HepG2 (cell line): ENCODE measurements at regions not wholly inside any gene's neighbourhood (a gene's known extent, or its start where the extent isn't known, plus 50 kb on each side); places are given as distances from the start of the nearest gene placed in this dataset.

Experiments used
- ATAC-seq: fragments of 200-7000 bp; cut with Tn5 transposase; 3 replicates; pipeline ENCODE4 v1.9.1; 2020; ENCODE audit warnings: mild to moderate bottlenecking, moderate library complexity
- BruUV-seq: library from RNA; stranded (reverse); fragments of 400-500 nt; replicated peaks from 2 replicates; lab custom pipeline; 2021; lab: Mats Ljungman, UMichigan
- CTCF ChIA-PET: fragments of 300-600 bp; formaldehyde crosslinking; extraction: SDS; loops from one replicate; lab custom pipeline; 2021; ENCODE audit warnings: low total read pairs, inconsistent platforms, low intra/inter-chr PET ratio; lab: Yijun Ruan, JAX
- POLR2A ChIA-PET: fragments of 350-600 bp; sonication (Branson Sonifier 250); formaldehyde crosslinking; loops from one replicate; lab custom pipeline; 2020; ENCODE audit warnings: antibody characterized with exemption, inconsistent platforms; lab: Yijun Ruan, JAX
- DNase-seq: peaks from one replicate; pipeline ENCODE4 v3.0.0-alpha.2; 2015; ENCODE audit warnings: low spot score
- FAIRE-seq: peaks from 3 replicates; lab custom pipeline; 2011; peaks lifted over from hg19 to GRCh38; lab: Jason Lieb, UNC
- H2AFZ ChIP-seq: one replicate; pipeline ENCODE4 v1.6.1; 2011; ENCODE audit warnings: low read length, inconsistent platforms
- H3K27ac ChIP-seq: fragments of 300-600 bp; 3 replicates; pipeline ENCODE4 v1.8.0; 2011; ENCODE audit warnings: mixed run types, mild to moderate bottlenecking, mixed read lengths, low read length, inconsistent platforms; ENCODE audit not compliant: insufficient read depth; ENCODE audit errors: extremely low read length
- H3K27me3 ChIP-seq, 2 experiments: fragments of 200-600 bp in 1 of 2; 2 replicates in 1 of 2; 3 replicates in 1 of 2; pipeline versions ENCODE4 v1.6.0 to v1.8.0; 2011; ENCODE audit warnings: low read length in 2 of 2, mild to moderate bottlenecking in 2 of 2, moderate library complexity in 2 of 2, inconsistent platforms in 1 of 2; ENCODE audit not compliant: insufficient read depth in 2 of 2, control insufficient read depth in 1 of 2
- H3K36me3 ChIP-seq, 2 experiments: fragments of 200-600 bp in 1 of 2; replicated peaks in 1 of 2; 2 replicates in 1 of 2; 3 replicates in 1 of 2; pipeline versions ENCODE4 v1.5.1 to v1.8.0; 2011; ENCODE audit warnings: low read length in 2 of 2, inconsistent platforms in 1 of 2; ENCODE audit not compliant: insufficient read depth in 2 of 2, control insufficient read depth in 1 of 2
- H3K4me1 ChIP-seq: 2 replicates; pipeline ENCODE4 v1.5.1; 2012; ENCODE audit warnings: low read length, inconsistent platforms; ENCODE audit not compliant: insufficient read depth
- H3K4me2 ChIP-seq: 2 replicates; pipeline ENCODE4 v1.6.0; 2011; ENCODE audit warnings: low read depth, low read length, inconsistent platforms
- H3K4me3 ChIP-seq, 3 experiments: fragments of 200-600 bp in 1 of 3; sonication (generic), shearing (Covaris generic) in 1 of 3; replicated peaks in 1 of 3; 2 replicates each; pipeline ENCODE4 v1.5.1; 2011 to 2016; ENCODE audit warnings: low read length in 3 of 3, inconsistent platforms in 2 of 3, low read depth in 2 of 3, mild to moderate bottlenecking in 2 of 3, control low read depth in 1 of 3, mixed read lengths in 1 of 3; ENCODE audit not compliant: insufficient read depth in 1 of 3
- H3K79me2 ChIP-seq: one replicate; pipeline ENCODE4 v1.6.1; 2011; ENCODE audit warnings: low read length, inconsistent platforms; ENCODE audit not compliant: insufficient read depth
- H3K9ac ChIP-seq: 2 replicates; pipeline ENCODE4 v1.6.0; 2011; ENCODE audit warnings: mild to moderate bottlenecking, low read depth, low read length, inconsistent platforms; ENCODE audit not compliant: insufficient read depth
- H3K9me3 ChIP-seq: 2 replicates; pipeline ENCODE4 v1.5.1; 2012; ENCODE audit warnings: mild to moderate bottlenecking, low read length
- H4K20me1 ChIP-seq: 2 replicates; pipeline ENCODE4 v1.6.0; 2011; ENCODE audit warnings: inconsistent platforms, mild to moderate bottlenecking, low read length, moderate library complexity; ENCODE audit not compliant: insufficient read depth
- ZFYVE20 ChIP-seq: sonication (generic); formaldehyde crosslinking; IDR thresholded peaks from 2 replicates; pipeline ENCODE4 v1.8.0; 2023; ENCODE audit warnings: low read depth, mild to moderate bottlenecking, moderate library complexity, missing genetic modification reagents, borderline replicate concordance
- ZNF768 ChIP-seq: sonication (generic); formaldehyde crosslinking; IDR thresholded peaks from 2 replicates; pipeline ENCODE4 v1.4.0; 2020; ENCODE audit warnings: missing genetic modification reagents
- ZNF839 ChIP-seq: sonication (generic); formaldehyde crosslinking; IDR thresholded peaks from 2 replicates; pipeline ENCODE4 v1.4.0; 2020; ENCODE audit warnings: missing genetic modification reagents, mild to moderate bottlenecking, borderline replicate concordance
- WGBS: methylation state at CpG from one replicate; pipeline ENCODE4 v1.1.6; 2017; ENCODE audit warnings: low lambda C conversion rate; 5-methylcytosine and 5-hydroxymethylcytosine counted together
- in situ Hi-C: cut with HindIII; loops from 2 replicates; pipeline ENCODE4 v1.10.0; 2017; ENCODE audit warnings: low pct_unique_long_range_greater_than_20kb; ENCODE audit not compliant: extremely low pct_ligation_motif_present
- intact Hi-C: fragments of 100-400 bp; cut with micrococcal nuclease; formaldehyde crosslinking; loops from one replicate; pipeline ENCODE4 v1.10.0; 2022; ENCODE audit not compliant: unreplicated experiment
- TF ChIP-seq, protein P1 (sequence below): IDR thresholded peaks from 2 replicates; pipeline ENCODE4 v1.6.1; 2016; ENCODE audit warnings: low read depth, missing genetic modification reagents, missing compliant biosample characterization
- TF ChIP-seq, protein P2 (sequence below): sonication (generic); formaldehyde crosslinking; IDR thresholded peaks from 2 replicates; pipeline ENCODE4 v1.8.1; 2023; ENCODE audit warnings: mild to moderate bottlenecking, missing genetic modification reagents
- TF ChIP-seq, protein P3 (sequence below): sonication (generic); formaldehyde crosslinking; IDR thresholded peaks from 2 replicates; pipeline ENCODE4 v1.4.0; 2020; ENCODE audit warnings: mild to moderate bottlenecking, missing genetic modification reagents, borderline replicate concordance
- TF ChIP-seq, protein P4 (sequence below): sonication (generic); formaldehyde crosslinking; IDR thresholded peaks from 2 replicates; pipeline ENCODE4 v1.5.0; 2020; ENCODE audit warnings: mild to moderate bottlenecking, missing genetic modification reagents

DNA sequence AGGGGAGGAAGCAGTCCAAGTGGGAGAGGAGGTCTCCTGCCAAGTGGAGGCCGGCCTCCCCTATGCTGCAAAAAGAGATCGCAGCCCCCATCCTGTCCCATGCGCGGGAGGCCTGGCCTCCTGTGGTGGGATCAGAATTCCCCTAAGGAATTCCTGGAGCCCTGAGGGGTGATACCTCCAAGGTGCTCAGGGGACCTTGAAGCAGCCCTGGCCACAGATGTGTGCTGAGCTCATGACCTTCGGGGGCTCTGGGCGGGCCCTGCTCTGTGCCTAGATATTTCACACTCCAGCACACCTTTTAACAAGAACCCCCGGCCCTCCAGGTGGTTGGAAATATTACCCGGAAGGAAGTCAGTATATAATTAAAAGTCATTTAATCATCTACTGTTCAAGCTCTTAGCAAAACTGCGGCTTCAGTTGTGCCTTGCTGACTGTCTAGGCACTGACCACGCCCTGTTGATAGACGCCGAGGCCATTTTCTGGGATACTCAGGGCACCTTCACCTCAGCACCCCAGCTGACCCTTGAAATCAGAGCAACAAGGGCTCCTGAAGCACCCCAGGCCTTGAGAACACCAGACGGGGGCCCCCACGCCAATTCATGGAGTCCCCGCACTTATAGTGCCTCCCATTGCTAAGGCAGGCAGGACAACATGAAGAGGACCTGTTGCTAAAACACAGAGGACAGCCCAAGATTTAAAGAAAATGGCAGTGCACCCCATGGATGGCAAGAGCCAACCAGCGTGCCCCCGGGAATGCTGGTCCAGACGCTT lies 119.1 kb downstream of the NDUFA10 start (continued):
- TF ChIP-seq, protein P1, sequence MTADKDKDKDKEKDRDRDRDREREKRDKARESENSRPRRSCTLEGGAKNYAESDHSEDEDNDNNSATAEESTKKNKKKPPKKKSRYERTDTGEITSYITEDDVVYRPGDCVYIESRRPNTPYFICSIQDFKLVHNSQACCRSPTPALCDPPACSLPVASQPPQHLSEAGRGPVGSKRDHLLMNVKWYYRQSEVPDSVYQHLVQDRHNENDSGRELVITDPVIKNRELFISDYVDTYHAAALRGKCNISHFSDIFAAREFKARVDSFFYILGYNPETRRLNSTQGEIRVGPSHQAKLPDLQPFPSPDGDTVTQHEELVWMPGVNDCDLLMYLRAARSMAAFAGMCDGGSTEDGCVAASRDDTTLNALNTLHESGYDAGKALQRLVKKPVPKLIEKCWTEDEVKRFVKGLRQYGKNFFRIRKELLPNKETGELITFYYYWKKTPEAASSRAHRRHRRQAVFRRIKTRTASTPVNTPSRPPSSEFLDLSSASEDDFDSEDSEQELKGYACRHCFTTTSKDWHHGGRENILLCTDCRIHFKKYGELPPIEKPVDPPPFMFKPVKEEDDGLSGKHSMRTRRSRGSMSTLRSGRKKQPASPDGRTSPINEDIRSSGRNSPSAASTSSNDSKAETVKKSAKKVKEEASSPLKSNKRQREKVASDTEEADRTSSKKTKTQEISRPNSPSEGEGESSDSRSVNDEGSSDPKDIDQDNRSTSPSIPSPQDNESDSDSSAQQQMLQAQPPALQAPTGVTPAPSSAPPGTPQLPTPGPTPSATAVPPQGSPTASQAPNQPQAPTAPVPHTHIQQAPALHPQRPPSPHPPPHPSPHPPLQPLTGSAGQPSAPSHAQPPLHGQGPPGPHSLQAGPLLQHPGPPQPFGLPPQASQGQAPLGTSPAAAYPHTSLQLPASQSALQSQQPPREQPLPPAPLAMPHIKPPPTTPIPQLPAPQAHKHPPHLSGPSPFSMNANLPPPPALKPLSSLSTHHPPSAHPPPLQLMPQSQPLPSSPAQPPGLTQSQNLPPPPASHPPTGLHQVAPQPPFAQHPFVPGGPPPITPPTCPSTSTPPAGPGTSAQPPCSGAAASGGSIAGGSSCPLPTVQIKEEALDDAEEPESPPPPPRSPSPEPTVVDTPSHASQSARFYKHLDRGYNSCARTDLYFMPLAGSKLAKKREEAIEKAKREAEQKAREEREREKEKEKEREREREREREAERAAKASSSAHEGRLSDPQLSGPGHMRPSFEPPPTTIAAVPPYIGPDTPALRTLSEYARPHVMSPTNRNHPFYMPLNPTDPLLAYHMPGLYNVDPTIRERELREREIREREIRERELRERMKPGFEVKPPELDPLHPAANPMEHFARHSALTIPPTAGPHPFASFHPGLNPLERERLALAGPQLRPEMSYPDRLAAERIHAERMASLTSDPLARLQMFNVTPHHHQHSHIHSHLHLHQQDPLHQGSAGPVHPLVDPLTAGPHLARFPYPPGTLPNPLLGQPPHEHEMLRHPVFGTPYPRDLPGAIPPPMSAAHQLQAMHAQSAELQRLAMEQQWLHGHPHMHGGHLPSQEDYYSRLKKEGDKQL (CRISPR knock-in tag) = no peak
- no peak for TF ChIP-seq ZNF768 (CRISPR knock-in tag)
- TF ChIP-seq, all 625 proteins: peak for 0

DNA sequence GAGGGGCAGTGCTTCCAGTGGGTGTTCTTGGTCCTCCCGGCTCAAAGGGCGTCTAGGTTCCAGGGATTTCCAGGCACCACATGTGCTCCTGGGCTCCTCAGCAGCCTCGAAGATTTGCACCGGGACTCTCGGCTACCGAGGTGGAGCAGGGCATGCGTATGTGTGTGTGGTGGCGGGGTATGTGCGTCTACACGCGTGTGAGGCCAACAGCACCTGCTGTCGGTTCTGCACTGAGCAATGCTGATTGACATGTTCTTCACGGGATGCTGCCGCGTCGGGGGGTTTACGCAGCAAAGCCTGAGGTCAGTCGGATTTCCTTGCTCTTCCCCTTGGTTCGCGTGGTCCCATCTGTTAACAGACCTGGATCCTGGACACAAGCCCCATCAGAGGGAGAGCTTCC lies 119.8 kb downstream of the NDUFA10 start:
- 65% methylated on average over 20 of the region's 20 CpGs for WGBS
- H3K27ac ChIP-seq = no peak overlapping the region
- CTCF ChIA-PET = no interaction called here
- H3K4me3 ChIP-seq = no peak overlapping the region
- no peak overlapping the region for H3K4me2 ChIP-seq
- FAIRE-seq (no peak), DNase-seq (no peak), ATAC-seq (no peak; the same call in 2 of the 3 replicates)
- no peaks in the 10 kb centered on the region for H3K36me3 ChIP-seq
- H3K9ac ChIP-seq = no peak overlapping the region
- H3K79me2 ChIP-seq = no peaks in the 10 kb centered on the region
- H2AFZ ChIP-seq = no peak overlapping the region
- in situ Hi-C loops = no loop called here
- POLR2A ChIA-PET = no interaction called here
- no TSS peak for BruUV-seq
- peaks cover 3 to 19% of the 10 kb centered on the region in 2 experiments; a peak in 4 of 5 replicates for H3K27me3 ChIP-seq
- no peaks in the 10 kb centered on the region for H3K9me3 ChIP-seq
- H3K4me1 ChIP-seq = no peaks in the 10 kb centered on the region
- no peaks in the 10 kb centered on the region for H4K20me1 ChIP-seq
- intact Hi-C loops = no loop called here
- TF ChIP-seq, protein P2, sequence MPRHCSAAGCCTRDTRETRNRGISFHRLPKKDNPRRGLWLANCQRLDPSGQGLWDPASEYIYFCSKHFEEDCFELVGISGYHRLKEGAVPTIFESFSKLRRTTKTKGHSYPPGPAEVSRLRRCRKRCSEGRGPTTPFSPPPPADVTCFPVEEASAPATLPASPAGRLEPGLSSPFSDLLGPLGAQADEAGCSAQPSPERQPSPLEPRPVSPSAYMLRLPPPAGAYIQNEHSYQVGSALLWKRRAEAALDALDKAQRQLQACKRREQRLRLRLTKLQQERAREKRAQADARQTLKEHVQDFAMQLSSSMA (CRISPR knock-in tag) = no peak
- TF ChIP-seq, protein P3, sequence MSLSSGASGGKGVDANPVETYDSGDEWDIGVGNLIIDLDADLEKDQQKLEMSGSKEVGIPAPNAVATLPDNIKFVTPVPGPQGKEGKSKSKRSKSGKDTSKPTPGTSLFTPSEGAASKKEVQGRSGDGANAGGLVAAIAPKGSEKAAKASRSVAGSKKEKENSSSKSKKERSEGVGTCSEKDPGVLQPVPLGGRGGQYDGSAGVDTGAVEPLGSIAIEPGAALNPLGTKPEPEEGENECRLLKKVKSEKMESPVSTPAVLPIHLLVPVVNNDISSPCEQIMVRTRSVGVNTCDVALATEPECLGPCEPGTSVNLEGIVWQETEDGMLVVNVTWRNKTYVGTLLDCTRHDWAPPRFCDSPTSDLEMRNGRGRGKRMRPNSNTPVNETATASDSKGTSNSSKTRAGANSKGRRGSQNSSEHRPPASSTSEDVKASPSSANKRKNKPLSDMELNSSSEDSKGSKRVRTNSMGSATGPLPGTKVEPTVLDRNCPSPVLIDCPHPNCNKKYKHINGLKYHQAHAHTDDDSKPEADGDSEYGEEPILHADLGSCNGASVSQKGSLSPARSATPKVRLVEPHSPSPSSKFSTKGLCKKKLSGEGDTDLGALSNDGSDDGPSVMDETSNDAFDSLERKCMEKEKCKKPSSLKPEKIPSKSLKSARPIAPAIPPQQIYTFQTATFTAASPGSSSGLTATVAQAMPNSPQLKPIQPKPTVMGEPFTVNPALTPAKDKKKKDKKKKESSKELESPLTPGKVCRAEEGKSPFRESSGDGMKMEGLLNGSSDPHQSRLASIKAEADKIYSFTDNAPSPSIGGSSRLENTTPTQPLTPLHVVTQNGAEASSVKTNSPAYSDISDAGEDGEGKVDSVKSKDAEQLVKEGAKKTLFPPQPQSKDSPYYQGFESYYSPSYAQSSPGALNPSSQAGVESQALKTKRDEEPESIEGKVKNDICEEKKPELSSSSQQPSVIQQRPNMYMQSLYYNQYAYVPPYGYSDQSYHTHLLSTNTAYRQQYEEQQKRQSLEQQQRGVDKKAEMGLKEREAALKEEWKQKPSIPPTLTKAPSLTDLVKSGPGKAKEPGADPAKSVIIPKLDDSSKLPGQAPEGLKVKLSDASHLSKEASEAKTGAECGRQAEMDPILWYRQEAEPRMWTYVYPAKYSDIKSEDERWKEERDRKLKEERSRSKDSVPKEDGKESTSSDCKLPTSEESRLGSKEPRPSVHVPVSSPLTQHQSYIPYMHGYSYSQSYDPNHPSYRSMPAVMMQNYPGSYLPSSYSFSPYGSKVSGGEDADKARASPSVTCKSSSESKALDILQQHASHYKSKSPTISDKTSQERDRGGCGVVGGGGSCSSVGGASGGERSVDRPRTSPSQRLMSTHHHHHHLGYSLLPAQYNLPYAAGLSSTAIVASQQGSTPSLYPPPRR (CRISPR knock-in tag) = no peak
- no peak for TF ChIP-seq ZFYVE20
- no peak for TF ChIP-seq ZNF839 (CRISPR knock-in tag)
- TF ChIP-seq, protein P4, sequence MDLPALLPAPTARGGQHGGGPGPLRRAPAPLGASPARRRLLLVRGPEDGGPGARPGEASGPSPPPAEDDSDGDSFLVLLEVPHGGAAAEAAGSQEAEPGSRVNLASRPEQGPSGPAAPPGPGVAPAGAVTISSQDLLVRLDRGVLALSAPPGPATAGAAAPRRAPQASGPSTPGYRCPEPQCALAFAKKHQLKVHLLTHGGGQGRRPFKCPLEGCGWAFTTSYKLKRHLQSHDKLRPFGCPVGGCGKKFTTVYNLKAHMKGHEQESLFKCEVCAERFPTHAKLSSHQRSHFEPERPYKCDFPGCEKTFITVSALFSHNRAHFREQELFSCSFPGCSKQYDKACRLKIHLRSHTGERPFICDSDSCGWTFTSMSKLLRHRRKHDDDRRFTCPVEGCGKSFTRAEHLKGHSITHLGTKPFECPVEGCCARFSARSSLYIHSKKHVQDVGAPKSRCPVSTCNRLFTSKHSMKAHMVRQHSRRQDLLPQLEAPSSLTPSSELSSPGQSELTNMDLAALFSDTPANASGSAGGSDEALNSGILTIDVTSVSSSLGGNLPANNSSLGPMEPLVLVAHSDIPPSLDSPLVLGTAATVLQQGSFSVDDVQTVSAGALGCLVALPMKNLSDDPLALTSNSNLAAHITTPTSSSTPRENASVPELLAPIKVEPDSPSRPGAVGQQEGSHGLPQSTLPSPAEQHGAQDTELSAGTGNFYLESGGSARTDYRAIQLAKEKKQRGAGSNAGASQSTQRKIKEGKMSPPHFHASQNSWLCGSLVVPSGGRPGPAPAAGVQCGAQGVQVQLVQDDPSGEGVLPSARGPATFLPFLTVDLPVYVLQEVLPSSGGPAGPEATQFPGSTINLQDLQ (CRISPR knock-in tag) = no peak
